NCI-H69 (cell line): ENCODE measurements at regions not wholly inside any gene's neighbourhood (a gene's known extent, or its start where the extent isn't known, plus 50 kb on each side); places are given as distances from the start of the nearest gene placed in this dataset.

Experiments used
- DNase-seq: peaks from one replicate; lab custom pipeline; 2025; lab: John Stamatoyannopoulos, UW

- no peak for DNase-seq
Observed at GRCh38 chr4:74615411-74615810, 170.5 kb downstream of the AREG start.

GRCh38 chr4:74618166-74618565 lies 173.2 kb downstream of the AREG start:
- no peak for DNase-seq

- no peak for DNase-seq
Observed at GRCh38 chr4:74618659-74619058, 173.7 kb downstream of the AREG start.

GRCh38 chr4:74619931-74620702 lies 174.2 kb downstream of the BTC start:
- no peak for DNase-seq

- DNase-seq: no peak
Observed at GRCh38 chr4:74621616-74622015, 172.7 kb downstream of the BTC start.

- DNase-seq: peak; percentile 11
Observed at GRCh38 chr4:74623041-74623440, 171.3 kb downstream of the BTC start.

- no peak for DNase-seq
Observed at GRCh38 chr4:74624351-74625151, 169.8 kb downstream of the BTC start.

- no peak for DNase-seq
Observed at GRCh38 chr4:74625981-74626380, 168.3 kb downstream of the BTC start.

- DNase-seq: no peak
Observed at GRCh38 chr4:74627093-74627492, 167.2 kb downstream of the BTC start.

- DNase-seq: no peak
Observed at GRCh38 chr4:74627504-74627903, 166.8 kb downstream of the BTC start.

GRCh38 chr4:74628852-74629620 lies 165.3 kb downstream of the BTC start:
- no peak for DNase-seq

- DNase-seq: no peak
Observed at GRCh38 chr4:74630551-74630950, 163.8 kb downstream of the BTC start.

- no peak for DNase-seq
Observed at GRCh38 chr4:74631338-74631737, 163.0 kb downstream of the BTC start.

GRCh38 chr4:74631988-74632387 lies 162.3 kb downstream of the BTC start:
- no peak for DNase-seq

GRCh38 chr4:74632634-74633033 lies 161.7 kb downstream of the BTC start:
- DNase-seq: no peak

GRCh38 chr4:74635074-74635473 lies 159.2 kb downstream of the BTC start:
- no peak for DNase-seq

GRCh38 chr4:74635490-74636123 lies 158.7 kb downstream of the BTC start:
- no peak for DNase-seq

GRCh38 chr4:74638001-74638400 lies 156.3 kb downstream of the BTC start:
- DNase-seq: no peak

- no peak for DNase-seq
Observed at GRCh38 chr4:74638689-74639088, 155.6 kb downstream of the BTC start.

GRCh38 chr4:74640111-74640903 lies 154.0 kb downstream of the BTC start:
- DNase-seq: no peak

GRCh38 chr4:74642006-74642405 lies 152.3 kb downstream of the BTC start:
- DNase-seq: no peak
